OCI-LY1 (cell line): ENCODE measurements at regions not wholly inside any gene's neighbourhood (a gene's known extent, or its start where the extent isn't known, plus 50 kb on each side); places are given as distances from the start of the nearest gene placed in this dataset.

ENCODE experiments used
- H2AFZ ChIP-seq: fragments of 200-600 bp; sonication (generic), shearing (Covaris generic); 2 replicates; pipeline ENCODE4 v1.6.0; 2014; ENCODE audit warnings: antibody characterized with exemption, mild to moderate bottlenecking, low read length
- H3F3A ChIP-seq: fragments of 200-600 bp; sonication (generic), shearing (Covaris generic); 2 replicates; pipeline ENCODE4 v1.6.0; 2014; ENCODE audit warnings: mild to moderate bottlenecking, antibody characterized with exemption, low read length, moderate library complexity; ENCODE audit not compliant: insufficient read depth
- H3K27ac ChIP-seq: fragments of 200-600 bp; sonication (generic); 2 replicates; pipeline ENCODE4 v1.5.1; 2014; ENCODE audit warnings: low read length, mixed run types, mild to moderate bottlenecking, low read depth; ENCODE audit not compliant: poor library complexity, severe bottlenecking
- H3K27me3 ChIP-seq: fragments of 200-600 bp; sonication (generic); 2 replicates; pipeline ENCODE4 v1.6.0; 2014; ENCODE audit warnings: antibody characterized with exemption, mild to moderate bottlenecking, low read length, moderate library complexity; ENCODE audit not compliant: insufficient read depth
- H3K36me3 ChIP-seq: fragments of 200-600 bp; sonication (generic); 2 replicates; pipeline ENCODE4 v1.6.1; 2014; ENCODE audit warnings: mild to moderate bottlenecking, antibody characterized with exemption, low read length, moderate library complexity, mixed read lengths; ENCODE audit not compliant: insufficient read depth
- H3K4me1 ChIP-seq: fragments of 200-600 bp; sonication (generic); 2 replicates; pipeline ENCODE4 v1.5.1; 2014; ENCODE audit warnings: mild to moderate bottlenecking, low read length, moderate library complexity; ENCODE audit not compliant: insufficient read depth, severe bottlenecking
- H3K4me2 ChIP-seq: fragments of 200-600 bp; sonication (generic), shearing (Covaris generic); 2 replicates; pipeline ENCODE4 v1.6.1; 2014; ENCODE audit warnings: low read length
- H3K4me3 ChIP-seq: fragments of 200-600 bp; sonication (generic); 2 replicates; pipeline ENCODE4 v1.5.1; 2014; ENCODE audit warnings: low read length, low read depth, mild to moderate bottlenecking, mixed read lengths; ENCODE audit not compliant: poor library complexity, severe bottlenecking
- H3K79me2 ChIP-seq: fragments of 200-600 bp; shearing (Covaris generic); 2 replicates; pipeline ENCODE4 v1.6.1; 2016; ENCODE audit warnings: mixed run types, low read length, mixed read lengths; ENCODE audit not compliant: insufficient read depth
- H3K9ac ChIP-seq: fragments of 200-600 bp; sonication (generic), shearing (Covaris generic); 2 replicates; pipeline ENCODE4 v1.6.1; 2014; ENCODE audit warnings: mild to moderate bottlenecking, low read length, mixed read lengths
- H3K9me2 ChIP-seq: fragments of 200-600 bp; sonication (generic), shearing (Covaris generic); 2 replicates; pipeline ENCODE4 v1.6.1; 2014; ENCODE audit warnings: low read depth, mild to moderate bottlenecking, low read length, mixed read lengths
- H3K9me3 ChIP-seq: fragments of 200-600 bp; shearing (Covaris generic); 2 replicates; pipeline ENCODE4 v1.6.1; 2014; ENCODE audit warnings: low read length, mixed read lengths
- H4K20me1 ChIP-seq: fragments of 200-600 bp; sonication (generic), shearing (Covaris generic); 2 replicates; pipeline ENCODE4 v1.6.0; 2016; ENCODE audit warnings: mild to moderate bottlenecking, low read length; ENCODE audit not compliant: insufficient read depth
- EZH2 ChIP-seq: fragments of 200-600 bp; sonication (generic), shearing (Covaris generic); IDR thresholded peaks from 2 replicates; pipeline ENCODE4 v1.8.0; 2017; ENCODE audit warnings: borderline replicate concordance, mixed run types, mild to moderate bottlenecking, antibody characterized with exemption, low read length, moderate library complexity, mixed read lengths
- TF ChIP-seq, protein P1 (sequence below): fragments of 200-600 bp; sonication (generic), shearing (Covaris generic); IDR thresholded peaks from 2 replicates; pipeline ENCODE4 v1.5.1; 2017; ENCODE audit warnings: mild to moderate bottlenecking, antibody characterized with exemption, low read length, moderate library complexity, mixed read lengths

DNA sequence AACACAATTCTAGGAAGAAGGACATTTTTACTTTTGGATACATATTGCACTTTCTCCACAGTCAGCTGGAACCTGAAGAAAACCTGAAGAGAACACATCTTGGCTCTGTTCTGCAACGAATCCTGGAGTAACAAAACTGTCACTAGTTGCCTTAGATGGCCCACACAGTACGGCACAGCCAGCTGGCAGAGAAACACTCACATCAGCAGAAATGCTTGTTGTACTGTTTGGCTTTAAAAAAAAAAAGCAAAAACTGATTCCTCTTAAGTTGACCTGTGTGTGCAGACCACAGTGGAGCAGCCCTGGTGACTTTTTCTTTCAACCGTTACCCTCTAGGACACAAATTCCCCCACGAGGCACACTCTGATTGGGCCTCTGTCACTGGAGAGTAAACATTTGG lies 152.3 kb upstream of the TWIST2 start:
- Histone ChIP-seq H4K20me1 (no peaks in the 10 kb centered on the region), H3K4me1 (no peaks in the 10 kb centered on the region), H3F3A (no peaks in the 10 kb centered on the region), H3K79me2 (no peaks in the 10 kb centered on the region), H3K9me2 (no peaks in the 10 kb centered on the region), H3K9ac (no peak overlapping the region), H3K4me2 (no peak overlapping the region), H3K4me3 (no peak overlapping the region), H3K36me3 (no peaks in the 10 kb centered on the region), H3K9me3 (no peaks in the 10 kb centered on the region), H2AFZ (no peak overlapping the region), H3K27ac (no peak overlapping the region), H3K27me3 (no peaks in the 10 kb centered on the region; the same call in 1 of the 2 replicates)
- TF ChIP-seq, protein P1, sequence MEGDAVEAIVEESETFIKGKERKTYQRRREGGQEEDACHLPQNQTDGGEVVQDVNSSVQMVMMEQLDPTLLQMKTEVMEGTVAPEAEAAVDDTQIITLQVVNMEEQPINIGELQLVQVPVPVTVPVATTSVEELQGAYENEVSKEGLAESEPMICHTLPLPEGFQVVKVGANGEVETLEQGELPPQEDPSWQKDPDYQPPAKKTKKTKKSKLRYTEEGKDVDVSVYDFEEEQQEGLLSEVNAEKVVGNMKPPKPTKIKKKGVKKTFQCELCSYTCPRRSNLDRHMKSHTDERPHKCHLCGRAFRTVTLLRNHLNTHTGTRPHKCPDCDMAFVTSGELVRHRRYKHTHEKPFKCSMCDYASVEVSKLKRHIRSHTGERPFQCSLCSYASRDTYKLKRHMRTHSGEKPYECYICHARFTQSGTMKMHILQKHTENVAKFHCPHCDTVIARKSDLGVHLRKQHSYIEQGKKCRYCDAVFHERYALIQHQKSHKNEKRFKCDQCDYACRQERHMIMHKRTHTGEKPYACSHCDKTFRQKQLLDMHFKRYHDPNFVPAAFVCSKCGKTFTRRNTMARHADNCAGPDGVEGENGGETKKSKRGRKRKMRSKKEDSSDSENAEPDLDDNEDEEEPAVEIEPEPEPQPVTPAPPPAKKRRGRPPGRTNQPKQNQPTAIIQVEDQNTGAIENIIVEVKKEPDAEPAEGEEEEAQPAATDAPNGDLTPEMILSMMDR: no peak
- no peak for TF ChIP-seq EZH2

DNA sequence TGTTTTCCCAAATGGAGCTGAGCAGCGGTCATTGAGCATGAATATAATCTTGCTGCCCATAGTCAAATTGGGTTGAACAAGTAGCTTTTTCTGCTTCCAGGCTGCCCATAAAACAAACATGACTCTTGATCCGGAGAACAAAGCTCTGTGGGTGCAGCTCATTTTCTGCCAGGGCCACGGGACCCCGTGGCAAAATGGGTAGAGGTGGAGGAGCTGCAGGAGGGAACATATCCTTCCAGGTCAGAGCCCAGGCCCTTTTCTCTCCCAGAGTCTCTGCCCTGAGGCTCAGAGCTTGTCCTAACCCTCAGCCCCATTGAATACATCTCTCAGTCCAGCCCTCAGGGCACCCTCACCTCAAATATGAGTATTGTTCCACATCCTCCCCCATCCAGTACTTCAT lies 151.6 kb upstream of the TWIST2 start:
- Histone ChIP-seq H3K27ac (no peak overlapping the region), H3K36me3 (no peaks in the 10 kb centered on the region), H3K9ac (no peak overlapping the region), H3K4me3 (no peak overlapping the region), H3K9me2 (no peaks in the 10 kb centered on the region), H3K27me3 (no peaks in the 10 kb centered on the region; the same call in 1 of the 2 replicates), H3K9me3 (no peaks in the 10 kb centered on the region), H3F3A (no peaks in the 10 kb centered on the region), H3K4me1 (no peaks in the 10 kb centered on the region), H4K20me1 (no peaks in the 10 kb centered on the region), H3K4me2 (no peak overlapping the region), H3K79me2 (no peaks in the 10 kb centered on the region), H2AFZ (no peak overlapping the region)
- TF ChIP-seq EZH2: no peak
- TF ChIP-seq, protein P1: no peak

DNA sequence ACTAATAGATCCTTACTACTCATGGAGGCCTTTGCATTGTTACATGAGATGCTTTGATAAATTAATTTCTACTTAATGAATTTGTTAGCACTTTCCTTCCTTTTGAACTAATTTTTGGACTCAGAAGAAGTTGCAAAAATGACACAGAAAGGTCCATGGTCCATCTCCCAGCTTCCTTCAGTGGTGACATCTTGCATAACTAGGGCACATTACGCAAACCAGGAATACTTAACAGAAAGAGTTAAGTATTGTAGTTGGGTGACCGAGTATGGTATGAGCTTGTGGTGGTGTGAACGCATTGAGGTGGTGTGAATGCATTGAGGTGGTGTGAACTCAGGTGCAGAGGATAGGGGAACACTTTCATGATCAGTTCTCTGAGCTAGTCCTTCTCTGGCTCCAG lies 151.1 kb upstream of the TWIST2 start:
- H3K27me3 ChIP-seq: no peaks in the 10 kb centered on the region; the same call in 1 of the 2 replicates
- no peaks in the 10 kb centered on the region for H3K4me1 ChIP-seq
- H3K79me2 ChIP-seq: no peaks in the 10 kb centered on the region
- H3K27ac ChIP-seq: no peak overlapping the region
- H3K4me3 ChIP-seq: no peak overlapping the region
- no peak overlapping the region for H3K9ac ChIP-seq
- H3F3A ChIP-seq: no peaks in the 10 kb centered on the region
- no peaks in the 10 kb centered on the region for H3K9me2 ChIP-seq
- H3K9me3 ChIP-seq: no peaks in the 10 kb centered on the region
- no peak overlapping the region for H2AFZ ChIP-seq
- no peak overlapping the region for H3K4me2 ChIP-seq
- no peaks in the 10 kb centered on the region for H3K36me3 ChIP-seq
- H4K20me1 ChIP-seq: no peaks in the 10 kb centered on the region
- TF ChIP-seq, protein P1: no peak
- TF ChIP-seq EZH2: no peak
